ENCODE measurements at regions not wholly inside any gene's neighbourhood (a gene's known extent, or its start where the extent isn't known, plus 50 kb on each side); places are given as distances from the start of the nearest gene placed in this dataset.

DNA sequence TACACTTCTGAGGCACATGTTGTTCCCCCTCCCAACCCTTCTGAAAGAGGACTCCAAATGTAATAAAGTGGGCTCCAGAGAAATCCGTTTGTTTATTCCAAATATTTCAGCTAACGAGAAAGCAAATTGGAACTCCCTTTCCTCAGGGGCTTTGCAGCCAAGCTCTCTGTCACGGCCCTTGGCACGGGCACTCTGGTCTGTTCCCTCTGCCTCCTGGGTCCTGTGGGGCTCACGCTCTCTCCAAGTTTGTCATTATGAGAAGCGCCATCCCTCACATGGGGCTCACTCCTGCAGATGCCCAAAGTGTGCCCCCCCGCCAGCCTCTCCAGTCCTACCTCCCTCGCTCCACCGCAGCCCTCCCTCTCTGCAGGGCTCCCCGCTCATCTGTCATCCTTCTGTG is 125.4 kb upstream of the POU2AF2 start:
- no peak for DNase-seq
- Histone ChIP-seq H3K27me3 (no peaks in the 10 kb centered on the region), H3K9me3 (no peaks in the 10 kb centered on the region), H3K27ac (no peak overlapping the region), H3K4me3 (no peak overlapping the region), H3K36me3 (no peaks in the 10 kb centered on the region), H3K4me1 (peaks cover 0 to 24% (median 0%) of the 10 kb centered on the region in 3 donors)
- WGBS, 2 donors: 66 to 68% methylated on average over 9 to 10 of the region's 10 CpGs
- TF ChIP-seq POLR2A (IDR thresholded peaks at IDR 0.05) (no peak), CTCF (IDR thresholded peaks at IDR 0.05) (no peak)
- intact Hi-C loops (cut with DNase I): no loop called here

- H3K36me3 ChIP-seq: no peaks in the 10 kb centered on the region
- no peak for DNase-seq
- H3K4me3 ChIP-seq: no peak overlapping the region
- no peaks in the 10 kb centered on the region for H3K27me3 ChIP-seq
- H3K4me1 ChIP-seq: peaks cover 0 to 19% (median 0%) of the 10 kb centered on the region in 3 donors
- no peak for TF ChIP-seq CTCF (IDR thresholded peaks at IDR 0.05)
- TF ChIP-seq POLR2A (IDR thresholded peaks at IDR 0.05): no peak
- WGBS, 2 donors: 80 to 84% methylated on average over 3 of the region's 3 CpGs
- H3K27ac ChIP-seq: no peak overlapping the region
- intact Hi-C loops (cut with DNase I): no loop called here
- no peaks in the 10 kb centered on the region for H3K9me3 ChIP-seq
Measured at GRCh38 chr11:111119751-111120150, 125.8 kb upstream of the POU2AF2 start.

- 38 to 55% methylated on average over 1 of the region's 1 CpG for WGBS, 2 donors
- H3K27me3 ChIP-seq: no peaks in the 10 kb centered on the region
- H3K4me1 ChIP-seq: peaks cover 0 to 7% (median 0%) of the 10 kb centered on the region in 3 donors
- intact Hi-C loops (cut with DNase I): no loop called here
- no peak overlapping the region for H3K27ac ChIP-seq
- no peaks in the 10 kb centered on the region for H3K9me3 ChIP-seq
- no peak overlapping the region for H3K4me3 ChIP-seq
- DNase-seq: no peak
- H3K36me3 ChIP-seq: no peaks in the 10 kb centered on the region
- no peak for TF ChIP-seq POLR2A (IDR thresholded peaks at IDR 0.05)
- TF ChIP-seq CTCF (IDR thresholded peaks at IDR 0.05): no peak
Measured at GRCh38 chr11:111115890-111116289, 129.6 kb upstream of the POU2AF2 start.

GRCh38 chr11:111114091-111114490 is 131.4 kb upstream of the POU2AF2 start:
- no peak overlapping the region for H3K27ac ChIP-seq
- TF ChIP-seq POLR2A (IDR thresholded peaks at IDR 0.05): no peak
- TF ChIP-seq CTCF (IDR thresholded peaks at IDR 0.05): no peak
- H3K4me3 ChIP-seq: no peak overlapping the region
- H3K27me3 ChIP-seq: no peaks in the 10 kb centered on the region
- intact Hi-C loops (cut with DNase I): no loop called here
- no peaks in the 10 kb centered on the region for H3K4me1 ChIP-seq
- no peaks in the 10 kb centered on the region for H3K36me3 ChIP-seq
- DNase-seq: no peak
- H3K9me3 ChIP-seq: no peaks in the 10 kb centered on the region

GRCh38 chr11:111112614-111113013 is 132.9 kb upstream of the POU2AF2 start:
- intact Hi-C loops (cut with DNase I): no loop called here
- Histone ChIP-seq H3K27ac (no peak overlapping the region), H3K36me3 (no peaks in the 10 kb centered on the region), H3K4me3 (no peak overlapping the region), H3K27me3 (no peaks in the 10 kb centered on the region), H3K4me1 (no peaks in the 10 kb centered on the region), H3K9me3 (no peaks in the 10 kb centered on the region)
- 56 to 80% methylated on average over 1 of the region's 1 CpG for WGBS, 2 donors
- DNase-seq: no peak
- no peak for TF ChIP-seq CTCF (IDR thresholded peaks at IDR 0.05)
- no peak for TF ChIP-seq POLR2A (IDR thresholded peaks at IDR 0.05)
